Adrenal gland (tissue), 9 donors: ENCODE measurements at regions not wholly inside any gene's neighbourhood (a gene's known extent, or its start where the extent isn't known, plus 50 kb on each side); places are given as distances from the start of the nearest gene placed in this dataset.
A peak's percentile ranks its signal among the peaks of the same experiment; 100 is the strongest.

Experiments
- DNase-seq, 7 donors: peaks; one replicate each; pipeline ENCODE4 v3.0.0-alpha.2; 2019 to 2020
- H3K27ac ChIP-seq, 5 donors: fragments of 200-600 bp; sonication (generic) in 4 of 5; 1 replicate in 3 of 5; 2 replicates in 2 of 5; pipeline versions ENCODE4 v1.5.1 to v1.8.0; 2016 to 2020; ENCODE audit warnings: mild to moderate bottlenecking in 1 of 5
- H3K27me3 ChIP-seq: fragments of 200-600 bp; 2 replicates; pipeline ENCODE4 v1.8.0; 2021
- H3K36me3 ChIP-seq, 2 donors: fragments of 200-600 bp; replicated peaks in 1 of 2; 1 replicate in 1 of 2; 2 replicates in 1 of 2; pipeline versions ENCODE4 v1.5.1 to v1.8.0; 2018 to 2022
- H3K4me1 ChIP-seq, 2 donors: fragments of 200-600 bp; replicated peaks in 1 of 2; 1 replicate in 1 of 2; 2 replicates in 1 of 2; pipeline versions ENCODE4 v1.5.1 to v1.8.0; 2018 to 2021
- H3K4me3 ChIP-seq, 4 donors: fragments of 200-600 bp; sonication (generic) in 3 of 4; one replicate each; pipeline ENCODE4 v1.5.1; 2016 to 2018
- H3K9me3 ChIP-seq, 3 donors: fragments of 200-600 bp; sonication (generic) in 1 of 3; replicated peaks in 1 of 3; 1 replicate in 2 of 3; 2 replicates in 1 of 3; pipeline versions ENCODE4 v1.5.1 to v1.8.0; 2016 to 2021
- POLR2A ChIP-seq, 2 donors: fragments of 450-650 bp; IDR thresholded peaks; one replicate each; pipeline ENCODE4 v1.6.1; 2017; ENCODE audit warnings: antibody characterized with exemption in 2 of 2, mild to moderate bottlenecking in 2 of 2, moderate library complexity in 1 of 2
- WGBS, 4 donors: extraction: QIAGEN DNeasy Blood & Tissue Kit in 2 of 4; methylation state at CpG; one replicate each; pipeline versions ENCODE4 v1.1.5 to v1.1.7; 2013 to 2017; 5-methylcytosine and 5-hydroxymethylcytosine counted together
- intact Hi-C, 2 donors: fragments of 100-400 bp; cut with DNase I; formaldehyde crosslinking; loops; one replicate each; pipeline versions ENCODE4 v1.14.1 to v1.15.0; 2022 to 2023
- TF ChIP-seq, protein P1 (sequence below), 6 experiments: fragments of 450-650 bp in 4 of 6; fragments of 200-600 bp in 2 of 6; sonication (generic) in 1 of 6; IDR thresholded peaks; 1 replicate in 5 of 6; 2 replicates in 1 of 6; pipeline versions ENCODE4 v1.5.1 to v1.8.0; 2016 to 2021; ENCODE audit warnings: antibody characterized with exemption in 6 of 6, mild to moderate bottlenecking in 2 of 6, moderate library complexity in 1 of 6
- donor health status: healthy with polysubstance abuse.
- donor health status: Bipolar disorder and iron deficiency.
- donor health status: DM: yes; HTN: yes; CAD: no.
- donor health status: DM: no; HTN: no; CAD: no.
- donor health status: DM: no; HTN: no; CAD: no.

DNA sequence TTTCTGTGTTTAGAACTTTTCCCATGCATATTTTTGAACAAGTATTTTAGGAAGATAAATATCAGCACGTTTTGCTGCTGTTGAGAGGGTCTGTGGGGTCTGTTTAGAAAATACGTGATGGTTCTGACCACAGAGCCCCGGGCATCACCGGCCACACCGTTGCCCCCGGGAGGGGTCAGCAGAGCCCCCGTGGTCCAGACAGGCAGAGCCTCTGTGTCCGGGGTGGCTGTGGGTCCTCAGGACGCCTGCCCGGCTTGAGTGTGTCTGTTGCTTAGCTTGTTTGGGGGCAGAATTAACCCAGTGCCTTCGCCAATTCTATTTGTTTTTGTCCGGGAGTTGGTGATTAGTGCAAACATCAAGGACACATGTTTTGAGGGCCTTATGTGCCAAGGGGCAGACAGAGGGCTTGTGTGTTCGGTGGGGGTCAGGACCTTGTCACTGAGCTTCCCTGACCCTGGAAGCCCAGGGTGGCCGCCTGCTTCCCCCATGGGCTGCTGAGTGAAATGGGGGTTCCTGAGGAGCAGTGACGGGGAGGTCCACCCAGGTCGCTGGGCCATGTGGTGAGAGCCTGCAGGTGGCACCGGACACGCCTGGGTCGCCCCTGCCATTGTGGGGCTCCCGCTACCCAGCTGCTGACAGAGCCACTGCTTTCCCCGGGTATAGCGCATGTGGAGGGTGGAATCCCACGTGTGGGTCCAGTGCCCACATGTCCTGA is 122.2 kb downstream of the SIK1 start:
- H3K27me3 ChIP-seq = no peaks in the 10 kb centered on the region
- no peaks in the 10 kb centered on the region for H3K4me1 ChIP-seq
- TF ChIP-seq, protein P1, sequence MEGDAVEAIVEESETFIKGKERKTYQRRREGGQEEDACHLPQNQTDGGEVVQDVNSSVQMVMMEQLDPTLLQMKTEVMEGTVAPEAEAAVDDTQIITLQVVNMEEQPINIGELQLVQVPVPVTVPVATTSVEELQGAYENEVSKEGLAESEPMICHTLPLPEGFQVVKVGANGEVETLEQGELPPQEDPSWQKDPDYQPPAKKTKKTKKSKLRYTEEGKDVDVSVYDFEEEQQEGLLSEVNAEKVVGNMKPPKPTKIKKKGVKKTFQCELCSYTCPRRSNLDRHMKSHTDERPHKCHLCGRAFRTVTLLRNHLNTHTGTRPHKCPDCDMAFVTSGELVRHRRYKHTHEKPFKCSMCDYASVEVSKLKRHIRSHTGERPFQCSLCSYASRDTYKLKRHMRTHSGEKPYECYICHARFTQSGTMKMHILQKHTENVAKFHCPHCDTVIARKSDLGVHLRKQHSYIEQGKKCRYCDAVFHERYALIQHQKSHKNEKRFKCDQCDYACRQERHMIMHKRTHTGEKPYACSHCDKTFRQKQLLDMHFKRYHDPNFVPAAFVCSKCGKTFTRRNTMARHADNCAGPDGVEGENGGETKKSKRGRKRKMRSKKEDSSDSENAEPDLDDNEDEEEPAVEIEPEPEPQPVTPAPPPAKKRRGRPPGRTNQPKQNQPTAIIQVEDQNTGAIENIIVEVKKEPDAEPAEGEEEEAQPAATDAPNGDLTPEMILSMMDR (IDR thresholded peaks at IDR 0.05) = no peak
- H3K4me3 ChIP-seq = no peak overlapping the region
- no peaks in the 10 kb centered on the region for H3K9me3 ChIP-seq
- WGBS, 4 donors = 72 to 87% (median 86%) methylated on average over 10 to 23 of the region's 23 CpGs
- H3K36me3 ChIP-seq = no peaks in the 10 kb centered on the region
- intact Hi-C loops = no loop called here
- H3K27ac ChIP-seq = no peak overlapping the region
- peak in 1 of 7 donors; percentile 4 for DNase-seq

DNA sequence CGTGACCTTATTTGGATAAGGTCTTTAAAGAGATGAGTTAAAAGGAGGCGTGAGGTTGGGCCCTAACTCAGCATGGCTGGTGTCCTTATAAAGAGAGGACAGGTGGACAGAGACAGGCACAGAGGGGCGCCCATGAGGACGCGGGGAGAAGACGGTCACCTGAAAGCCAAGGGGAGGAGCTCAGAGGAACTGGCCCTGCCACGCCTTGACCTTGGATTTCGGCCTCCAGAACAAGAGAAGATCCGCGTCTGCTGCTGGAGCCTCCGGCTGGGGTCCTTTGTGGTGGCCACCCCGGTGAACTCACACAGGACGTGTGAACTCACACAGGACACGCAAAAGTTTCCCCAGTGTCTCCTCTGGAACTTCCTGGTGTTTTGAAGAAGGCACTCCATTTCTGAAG is 122.7 kb downstream of the SIK1 start:
- H3K9me3 ChIP-seq = no peaks in the 10 kb centered on the region
- 79 to 89% (median 84%) methylated on average over 12 to 14 of the region's 14 CpGs for WGBS, 4 donors
- TF ChIP-seq POLR2A (IDR thresholded peaks at IDR 0.05) = no peak
- TF ChIP-seq, protein P1 (IDR thresholded peaks at IDR 0.05) = no peak
- no peaks in the 10 kb centered on the region for H3K4me1 ChIP-seq
- H3K36me3 ChIP-seq = no peaks in the 10 kb centered on the region
- H3K4me3 ChIP-seq = no peak overlapping the region
- no peak overlapping the region for H3K27ac ChIP-seq
- peak in 1 of 7 donors; percentile 7 for DNase-seq
- H3K27me3 ChIP-seq = no peaks in the 10 kb centered on the region
- intact Hi-C loops = no loop called here

DNA sequence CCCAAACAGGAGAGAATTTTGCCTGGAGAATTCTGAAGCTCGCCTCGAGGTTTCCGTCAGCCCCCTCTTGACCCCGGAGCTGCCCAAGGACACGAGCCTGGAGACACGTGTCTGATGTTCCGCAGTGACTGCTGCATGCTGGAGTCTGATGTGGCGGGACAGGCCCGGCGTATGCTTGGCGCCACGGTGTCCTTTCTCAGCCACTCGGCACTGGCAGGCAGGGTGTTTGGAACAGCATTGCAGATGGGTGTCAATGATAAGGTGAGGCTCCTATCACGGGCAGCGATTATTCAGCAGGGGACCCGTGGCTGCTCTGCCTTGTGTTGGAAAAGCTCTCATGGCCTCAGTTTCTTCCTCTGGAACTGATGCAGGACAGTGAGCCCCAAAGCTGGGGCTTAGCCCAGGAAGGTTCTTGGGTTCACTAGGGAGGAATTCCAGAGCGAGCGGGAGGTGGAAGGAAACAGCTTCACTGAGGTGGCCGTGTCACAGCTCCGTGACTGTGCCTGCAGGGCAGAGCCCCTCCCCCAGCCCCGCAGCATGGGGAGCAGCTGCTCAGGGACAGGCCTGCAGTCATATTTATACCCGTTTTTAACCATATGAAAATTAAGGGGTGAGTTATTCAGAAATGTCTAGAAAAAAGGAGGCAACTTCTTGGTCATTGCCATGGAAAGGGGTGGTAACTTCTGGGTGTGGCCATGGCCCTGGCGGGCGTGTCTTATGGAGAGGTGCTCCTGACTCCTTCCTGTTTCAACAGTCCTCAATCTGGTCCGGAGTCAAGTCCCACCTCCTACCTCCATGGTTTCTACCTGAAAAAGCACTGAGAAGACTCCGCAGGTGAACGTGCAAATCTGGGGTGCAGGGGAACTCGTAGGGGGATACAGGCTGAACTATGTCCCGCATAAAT is 123.4 kb downstream of the SIK1 start:
- H3K36me3 ChIP-seq = no peaks in the 10 kb centered on the region
- DNase-seq = peak in 1 of 7 donors; percentile 9
- H3K4me3 ChIP-seq = no peak overlapping the region
- intact Hi-C loops = no loop called here
- TF ChIP-seq POLR2A (IDR thresholded peaks at IDR 0.05) = no peak
- TF ChIP-seq, protein P1 (IDR thresholded peaks at IDR 0.05) = no peak
- H3K27me3 ChIP-seq = no peaks in the 10 kb centered on the region
- H3K9me3 ChIP-seq = no peaks in the 10 kb centered on the region
- no peak overlapping the region for H3K27ac ChIP-seq
- H3K4me1 ChIP-seq = no peaks in the 10 kb centered on the region
- 72 to 80% (median 77%) methylated on average over 27 to 29 of the region's 29 CpGs for WGBS, 4 donors

DNA sequence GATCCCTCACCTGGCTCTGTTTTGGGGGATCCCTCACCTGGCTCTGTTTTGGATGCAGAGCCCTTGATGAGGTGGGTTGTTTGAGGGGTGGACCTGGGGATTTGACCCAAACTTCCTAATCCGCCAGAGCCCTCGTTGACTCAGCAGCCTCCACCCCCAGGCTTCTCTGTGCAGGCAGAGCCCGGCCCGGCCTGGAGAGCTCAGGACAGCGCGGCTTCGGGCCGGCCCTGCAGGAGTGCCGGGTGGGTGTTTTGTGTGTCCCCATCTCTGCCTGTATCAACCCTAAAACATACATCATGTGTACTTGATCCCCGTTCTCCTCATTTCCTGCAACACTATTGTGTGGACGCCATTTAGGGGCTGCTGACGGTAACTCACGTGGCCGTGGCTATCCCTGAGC is 124.2 kb downstream of the SIK1 start:
- Histone ChIP-seq H3K4me1 (no peaks in the 10 kb centered on the region), H3K9me3 (no peaks in the 10 kb centered on the region), H3K27ac (no peak overlapping the region), H3K27me3 (no peaks in the 10 kb centered on the region), H3K4me3 (no peak overlapping the region), H3K36me3 (no peaks in the 10 kb centered on the region)
- DNase-seq = peak in 1 of 7 donors; percentile 2
- TF ChIP-seq, protein P1 (IDR thresholded peaks at IDR 0.05) = no peak
- no peak for TF ChIP-seq POLR2A (IDR thresholded peaks at IDR 0.05)
- 67 to 87% (median 85%) methylated on average over 6 to 14 of the region's 14 CpGs for WGBS, 4 donors
- intact Hi-C loops = no loop called here
